ENCODE measurements at regions not wholly inside any gene's neighbourhood (a gene's known extent, or its start where the extent isn't known, plus 50 kb on each side); places are given as distances from the start of the nearest gene placed in this dataset.
"Not testable (repeated sequence)": the region's sequence is repeated elsewhere in the genome, so short reads cannot be mapped to it uniquely, and the experiment has no call there.

DNA sequence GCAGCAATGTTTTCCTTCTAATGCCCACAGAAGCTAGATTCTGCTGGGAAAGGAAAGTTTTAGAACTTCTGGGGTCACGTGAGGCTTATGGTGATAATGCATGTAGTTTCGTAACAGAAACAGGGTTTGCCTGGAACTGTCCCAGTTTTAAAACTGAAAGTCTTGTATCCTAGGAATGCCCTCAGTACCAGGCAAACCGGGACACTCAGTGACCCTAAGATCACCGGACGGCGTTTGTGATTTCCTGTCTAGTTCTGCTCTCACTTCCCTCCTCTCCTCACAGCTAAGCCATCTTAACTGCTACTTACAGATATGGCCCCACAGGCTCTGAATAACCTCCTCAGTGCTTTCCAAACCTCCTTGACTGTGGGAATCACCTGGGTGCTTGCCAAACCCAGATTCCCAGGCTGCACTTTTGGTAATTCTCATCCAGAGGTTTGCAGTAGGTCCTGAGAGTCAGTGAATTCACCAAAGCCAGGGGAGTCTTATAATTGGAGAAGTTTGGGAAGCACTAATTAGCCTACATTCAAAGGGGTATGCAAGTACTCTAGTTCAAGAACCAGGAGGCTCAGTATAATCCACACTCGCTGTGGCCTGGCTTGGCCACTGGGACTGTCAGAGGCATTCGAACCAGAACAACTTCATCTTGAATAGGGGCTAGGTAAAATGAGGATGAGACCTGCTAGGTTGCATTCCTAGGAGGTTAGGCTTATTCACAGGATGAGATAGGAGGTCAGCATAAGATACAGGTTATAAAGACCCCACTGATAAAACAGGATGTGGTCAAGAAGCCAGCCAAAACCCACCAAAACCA lies 231.6 kb upstream of the MYLIP start:
- DNase-seq: no peak

GRCh38 chr6:15894973-15895725 lies 232.3 kb upstream of the DTNBP1 start:
- no peak for DNase-seq

DNA sequence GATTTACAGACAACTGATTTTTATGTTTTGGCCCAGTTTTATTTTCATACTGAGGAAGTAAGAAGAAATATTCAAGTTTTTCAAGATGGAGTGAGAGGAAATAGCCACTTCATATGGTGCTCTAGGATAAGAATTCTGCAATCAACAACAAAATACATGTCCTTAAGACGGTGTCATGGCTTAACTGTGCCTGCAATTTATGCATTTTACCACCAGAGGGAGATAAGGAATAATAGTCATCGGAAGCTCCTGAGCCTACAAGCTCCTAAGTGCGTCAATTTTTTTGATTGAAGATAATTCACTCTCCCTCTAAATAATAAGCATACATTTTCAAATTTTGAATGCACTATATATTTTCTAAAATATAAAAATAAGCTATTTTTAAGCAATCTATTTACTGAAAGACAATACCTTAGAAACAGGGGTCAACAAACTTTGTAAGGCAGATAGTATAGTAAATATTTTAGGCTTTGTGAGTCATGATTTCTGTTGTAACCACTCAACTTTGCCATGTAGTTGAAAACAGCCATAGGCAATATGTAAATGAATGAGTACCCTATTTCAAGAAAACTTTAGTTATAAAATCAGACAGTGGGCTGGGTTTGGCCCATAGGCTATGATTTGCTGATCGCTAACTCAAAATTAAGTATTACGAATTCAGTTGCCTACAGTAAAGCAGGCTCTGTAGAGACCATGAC lies 230.9 kb upstream of the DTNBP1 start:
- peak; percentile 65 to 72 for DNase-seq

GRCh38 chr6:15892369-15892768 lies 229.5 kb upstream of the DTNBP1 start:
- DNase-seq: peak; percentile 68 to 70

- no peak for DNase-seq
Observed at GRCh38 chr6:15888798-15889772, 226.3 kb upstream of the DTNBP1 start.

- no peak for DNase-seq
Observed at GRCh38 chr6:15887491-15888461, 224.9 kb upstream of the DTNBP1 start.

DNA sequence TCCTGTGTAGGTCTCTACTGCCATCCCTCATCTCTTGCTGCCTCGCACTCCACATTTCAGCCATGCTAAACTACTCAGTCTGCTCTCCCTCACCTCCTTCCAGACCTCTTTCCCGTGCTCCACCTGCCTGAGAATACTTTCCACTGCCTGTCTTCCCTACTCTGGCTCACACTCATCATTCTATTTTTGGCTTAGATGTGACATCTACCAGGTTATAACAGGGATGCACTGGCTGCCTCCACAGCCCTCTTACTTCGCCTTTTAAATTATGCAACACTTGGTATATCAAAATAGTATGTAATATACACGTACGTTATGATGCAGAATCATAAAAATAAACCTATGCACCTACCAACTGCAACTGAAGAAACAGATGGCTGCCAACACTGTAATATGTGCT lies 222.8 kb upstream of the DTNBP1 start:
- no peak for DNase-seq

- not testable (repeated sequence) for DNase-seq
Observed at GRCh38 chr6:15883593-15883992, 220.8 kb upstream of the DTNBP1 start.

DNA sequence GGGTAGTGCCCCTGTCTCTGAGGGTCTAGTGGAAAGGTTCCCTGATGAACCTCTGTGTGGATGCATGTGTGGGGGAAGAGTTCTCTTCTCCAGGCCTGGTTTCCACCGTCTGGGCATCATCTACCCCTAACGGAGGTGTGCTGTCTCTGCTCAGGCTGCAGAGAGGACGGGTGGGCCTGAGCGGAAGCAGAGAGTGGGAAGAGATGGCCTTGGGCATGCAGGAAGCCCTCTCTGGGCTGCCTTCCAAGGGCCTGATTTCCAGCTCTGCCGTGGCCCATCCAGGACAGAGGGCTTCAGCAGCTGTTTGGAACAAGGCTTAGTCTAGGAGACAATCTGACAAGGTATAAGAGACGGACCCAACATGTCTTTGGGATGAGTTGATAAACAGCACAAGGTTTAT lies 220.1 kb upstream of the DTNBP1 start:
- DNase-seq: no peak

DNA sequence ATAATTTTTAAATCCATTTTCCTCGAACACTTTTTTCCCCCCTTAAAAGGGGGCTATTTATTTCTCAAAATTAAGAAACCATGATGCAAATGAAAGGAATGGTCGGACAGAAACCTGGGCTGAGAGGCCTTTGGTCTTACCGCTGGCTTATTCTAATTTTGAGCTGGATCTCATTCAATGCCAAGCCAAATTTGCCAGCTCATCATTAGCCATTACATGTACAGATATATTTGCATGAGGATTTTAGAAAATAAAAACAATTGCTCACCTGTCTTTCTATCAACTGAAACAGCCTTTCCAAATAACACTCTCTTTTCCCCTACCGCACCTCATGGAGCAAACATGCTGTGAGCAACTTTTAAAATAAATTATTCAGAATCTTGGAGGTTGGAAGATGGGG lies 219.5 kb upstream of the DTNBP1 start:
- no peak for DNase-seq

DNA sequence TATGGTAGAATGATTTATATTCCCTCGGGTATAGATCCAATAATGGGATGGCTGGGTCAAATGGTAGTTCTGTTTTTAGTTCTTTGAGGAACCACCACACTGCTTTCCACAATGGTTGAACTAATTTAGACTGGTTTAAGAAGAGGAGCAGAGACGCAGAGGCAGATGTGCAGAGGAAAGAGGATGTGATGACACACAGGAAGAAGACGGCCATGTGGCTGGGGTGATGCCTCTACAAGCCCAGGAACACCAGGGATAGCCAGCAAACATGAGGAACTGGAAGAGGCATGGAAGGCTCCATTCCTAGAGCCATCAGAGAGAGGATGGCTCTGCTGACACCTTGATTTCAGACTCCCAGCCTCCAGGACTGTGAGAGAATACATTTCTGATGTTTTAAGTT lies 218.3 kb upstream of the DTNBP1 start:
- peak; percentile 94 to 95 for DNase-seq

DNA sequence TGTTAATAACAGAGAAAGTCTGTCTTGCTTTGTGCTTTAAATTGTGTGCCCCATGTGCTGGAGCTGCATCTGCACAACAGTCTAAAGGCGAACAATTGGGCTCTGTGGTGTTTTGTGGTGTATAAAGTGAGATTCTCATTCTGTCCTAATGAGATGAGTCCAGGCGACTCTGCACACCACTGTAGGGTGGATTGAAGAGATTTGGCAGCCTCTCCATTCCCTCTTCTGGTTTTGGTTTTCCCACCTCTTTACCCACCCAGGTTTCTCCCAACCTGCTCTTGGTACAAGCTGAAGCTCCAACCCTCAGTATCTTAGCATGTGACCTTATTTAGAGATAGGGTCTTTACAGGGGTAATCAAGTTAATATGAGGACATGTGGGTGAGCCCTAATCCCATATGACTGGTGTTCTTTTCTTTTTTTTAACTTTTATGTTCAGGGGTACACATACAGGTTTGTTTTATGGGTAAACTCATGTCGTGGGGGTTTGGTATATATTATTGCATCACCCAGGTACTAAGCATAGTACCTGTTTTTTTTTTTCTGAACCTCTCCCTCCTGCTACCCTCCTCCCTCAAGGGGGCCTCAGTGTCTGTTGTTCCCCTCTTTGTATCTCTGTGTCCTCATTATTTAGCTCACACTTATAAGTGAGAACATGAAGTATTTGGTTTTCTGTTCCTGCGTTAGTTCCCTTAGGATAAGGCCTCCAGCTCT lies 217.6 kb upstream of the DTNBP1 start:
- no peak for DNase-seq

GRCh38 chr6:15879371-15880261 lies 216.8 kb upstream of the DTNBP1 start:
- DNase-seq: peak; percentile 95

GRCh38 chr6:15877231-15877630 lies 214.4 kb upstream of the DTNBP1 start:
- DNase-seq: peak; percentile 72 to 76

GRCh38 chr6:15876406-15876805 lies 213.6 kb upstream of the DTNBP1 start:
- peak in 1 of 2 experiments; percentile 3 for DNase-seq

GRCh38 chr6:15875797-15876196 lies 213.0 kb upstream of the DTNBP1 start:
- no peak for DNase-seq

DNA sequence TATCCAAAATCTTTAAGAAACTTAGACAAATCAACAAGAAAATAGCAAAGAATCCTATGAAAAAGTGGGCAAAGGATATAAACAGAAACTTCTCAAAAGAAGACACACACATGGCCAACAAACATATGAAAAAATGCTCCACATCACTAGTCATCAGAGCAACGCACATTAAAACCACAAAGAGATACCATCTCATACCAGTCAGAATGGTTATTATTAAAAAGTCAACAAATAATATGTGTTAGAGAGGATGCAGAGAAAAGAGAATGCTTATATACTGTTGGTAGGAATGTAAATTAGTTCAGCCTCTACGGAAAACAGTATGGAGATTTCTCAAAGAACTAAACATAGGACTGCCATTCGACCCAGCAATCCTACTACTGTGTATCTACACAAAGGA lies 212.0 kb upstream of the DTNBP1 start:
- no peak for DNase-seq

DNA sequence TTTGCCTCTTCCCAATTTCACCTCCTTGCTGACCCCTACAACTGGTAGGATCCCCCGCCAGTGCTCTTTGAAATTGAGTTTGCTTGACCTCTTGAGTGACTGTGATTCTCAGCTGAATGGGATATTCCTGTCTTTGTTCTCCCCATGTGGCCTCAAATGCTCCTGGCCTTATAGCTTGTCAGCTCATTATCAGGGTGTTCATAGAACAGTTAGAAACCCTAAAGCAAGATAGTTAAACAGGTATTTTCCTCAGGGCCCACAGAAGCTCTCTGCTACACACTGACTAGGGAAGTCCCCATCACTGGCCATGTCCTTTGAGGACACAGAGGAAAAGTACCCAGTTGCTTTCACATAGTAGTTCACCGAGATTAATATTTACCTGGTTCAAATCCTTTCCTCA lies 211.5 kb upstream of the DTNBP1 start:
- DNase-seq: no peak
